ENCODE measurements at regions not wholly inside any gene's neighbourhood (a gene's known extent, or its start where the extent isn't known, plus 50 kb on each side); places are given as distances from the start of the nearest gene placed in this dataset.

- TF ChIP-seq, protein P1, sequence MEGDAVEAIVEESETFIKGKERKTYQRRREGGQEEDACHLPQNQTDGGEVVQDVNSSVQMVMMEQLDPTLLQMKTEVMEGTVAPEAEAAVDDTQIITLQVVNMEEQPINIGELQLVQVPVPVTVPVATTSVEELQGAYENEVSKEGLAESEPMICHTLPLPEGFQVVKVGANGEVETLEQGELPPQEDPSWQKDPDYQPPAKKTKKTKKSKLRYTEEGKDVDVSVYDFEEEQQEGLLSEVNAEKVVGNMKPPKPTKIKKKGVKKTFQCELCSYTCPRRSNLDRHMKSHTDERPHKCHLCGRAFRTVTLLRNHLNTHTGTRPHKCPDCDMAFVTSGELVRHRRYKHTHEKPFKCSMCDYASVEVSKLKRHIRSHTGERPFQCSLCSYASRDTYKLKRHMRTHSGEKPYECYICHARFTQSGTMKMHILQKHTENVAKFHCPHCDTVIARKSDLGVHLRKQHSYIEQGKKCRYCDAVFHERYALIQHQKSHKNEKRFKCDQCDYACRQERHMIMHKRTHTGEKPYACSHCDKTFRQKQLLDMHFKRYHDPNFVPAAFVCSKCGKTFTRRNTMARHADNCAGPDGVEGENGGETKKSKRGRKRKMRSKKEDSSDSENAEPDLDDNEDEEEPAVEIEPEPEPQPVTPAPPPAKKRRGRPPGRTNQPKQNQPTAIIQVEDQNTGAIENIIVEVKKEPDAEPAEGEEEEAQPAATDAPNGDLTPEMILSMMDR (IDR thresholded peaks at IDR 0.05) = no peak
- TF ChIP-seq EP300 (IDR thresholded peaks at IDR 0.05) = no peak
- no peak for TF ChIP-seq POLR2A (IDR thresholded peaks at IDR 0.05)
- no peak for TF ChIP-seq POLR2AphosphoS5 (IDR thresholded peaks at IDR 0.05)
Observed at GRCh38 chr20:16902662-16903061, 154.5 kb downstream of the OTOR start.
